GM12891 (cell line): ENCODE measurements at regions not wholly inside any gene's neighbourhood (a gene's known extent, or its start where the extent isn't known, plus 50 kb on each side); places are given as distances from the start of the nearest gene placed in this dataset.
"Not testable (repeated sequence)": the region's sequence is repeated elsewhere in the genome, so short reads cannot be mapped to it uniquely, and the experiment has no call there.

Experiments
- SPI1 ChIP-seq: IDR thresholded peaks from 2 replicates; pipeline ENCODE4 v1.6.1; 2011; ENCODE audit warnings: low read depth, low read length, control low read depth
- TAF1 ChIP-seq: IDR thresholded peaks from 2 replicates; pipeline ENCODE4 v1.6.1; 2011; ENCODE audit warnings: low read depth, low read length, control low read depth

- TF ChIP-seq TAF1, SPI1: not testable (repeated sequence)
Measured at GRCh38 chr1:148361427-148362215, 121.5 kb downstream of the PPIAL4G start.
